Stimulated activated naive CD4-positive, alpha-beta T cell treated with Interleukin-2 at 50 U/mL for 16 hours (primary cell): ENCODE measurements at regions not wholly inside any gene's neighbourhood (a gene's known extent, or its start where the extent isn't known, plus 50 kb on each side); places are given as distances from the start of the nearest gene placed in this dataset.

ENCODE experiments used
- DNase-seq: peaks from one replicate; lab custom pipeline; 2025; lab: John Stamatoyannopoulos, UW

GRCh38 chr7:136807598-136807997, 60.9 kb upstream of the CHRM2 start:
- DNase-seq: no peak

- DNase-seq: no peak
These were observed 65.4 kb upstream of the CHRM2 start for GRCh38 chr7:136803028-136803427.

- no peak for DNase-seq
These were observed 84.5 kb upstream of the CHRM2 start for GRCh38 chr7:136783934-136784333.

- no peak for DNase-seq
These were observed 126.5 kb upstream of the CHRM2 start for GRCh38 chr7:136741941-136742340.

GRCh38 chr7:136728945-136729344, 139.5 kb upstream of the CHRM2 start:
- DNase-seq: no peak

GRCh38 chr7:136726460-136726859, 142.0 kb upstream of the CHRM2 start:
- DNase-seq: no peak

- DNase-seq: no peak
These were observed 150.4 kb upstream of the CHRM2 start for GRCh38 chr7:136717910-136718557.

GRCh38 chr7:136714062-136714461, 154.4 kb upstream of the CHRM2 start:
- no peak for DNase-seq

- no peak for DNase-seq
These were observed 157.7 kb upstream of the CHRM2 start for GRCh38 chr7:136710751-136711150.

GRCh38 chr7:136709876-136710275, 158.6 kb upstream of the CHRM2 start:
- no peak for DNase-seq

GRCh38 chr7:136702913-136703312, 165.5 kb upstream of the CHRM2 start:
- no peak for DNase-seq

GRCh38 chr7:136698977-136699376, 169.5 kb upstream of the CHRM2 start:
- DNase-seq: no peak

- DNase-seq: no peak
These were observed 170.2 kb upstream of the CHRM2 start for GRCh38 chr7:136698231-136698630.

GRCh38 chr7:136697271-136697670, 171.2 kb upstream of the CHRM2 start:
- DNase-seq: no peak

- DNase-seq: no peak
These were observed 175.0 kb upstream of the CHRM2 start for GRCh38 chr7:136693166-136694119.

GRCh38 chr7:136692221-136692620, 176.2 kb upstream of the CHRM2 start:
- no peak for DNase-seq

GRCh38 chr7:136688601-136689000, 179.9 kb upstream of the CHRM2 start:
- no peak for DNase-seq

GRCh38 chr7:136687693-136688322, 180.6 kb upstream of the CHRM2 start:
- DNase-seq: no peak

GRCh38 chr7:136685501-136686173, 182.8 kb upstream of the CHRM2 start:
- no peak for DNase-seq

- no peak for DNase-seq
These were observed 190.7 kb upstream of the CHRM2 start for GRCh38 chr7:136677471-136678365.

GRCh38 chr7:136667584-136667983, 200.9 kb upstream of the CHRM2 start:
- no peak for DNase-seq
